ENCODE measurements at regions not wholly inside any gene's neighbourhood (a gene's known extent, or its start where the extent isn't known, plus 50 kb on each side); places are given as distances from the start of the nearest gene placed in this dataset.

GRCh38 chr16:73549984-73550631, 502.2 kb upstream of the ZFHX3 start:
- H4K20me1 ChIP-seq (ENCODE audit: insufficient read depth, low read length), result no peaks in the 10 kb centered on the region
- H3K9me2 ChIP-seq (ENCODE audit: low read depth, low read length), result no peaks in the 10 kb centered on the region
- no peaks in the 10 kb centered on the region for H3K27me3 ChIP-seq (ENCODE audit: insufficient read depth, low read length)
- H3K36me3 ChIP-seq (ENCODE audit: insufficient read depth, low read length), result no peaks in the 10 kb centered on the region
- H3F3A ChIP-seq (ENCODE audit: insufficient read depth, low read length), result no peaks in the 10 kb centered on the region
- H3K4me1 ChIP-seq (ENCODE audit: insufficient read depth, low read length, severe bottlenecking), result no peaks in the 10 kb centered on the region
- H3K9ac ChIP-seq (ENCODE audit: low read length), result no peak overlapping the region
- no peak overlapping the region for H3K4me2 ChIP-seq (ENCODE audit: low read length)
- no peak overlapping the region for H3K4me3 ChIP-seq (ENCODE audit: low read depth, low read length, poor library complexity, severe bottlenecking)
- no peak overlapping the region for H3K27ac ChIP-seq (ENCODE audit: low read depth, low read length, poor library complexity, severe bottlenecking)
- no peak for TF ChIP-seq CTCF (IDR thresholded peaks at IDR 0.05; ENCODE audit: low read length)
- TF ChIP-seq EZH2 (IDR thresholded peaks at IDR 0.05; ENCODE audit: borderline replicate concordance, low read length), result no peak
- H3K79me2 ChIP-seq (ENCODE audit: insufficient read depth, low read length), result no peaks in the 10 kb centered on the region
- no peak overlapping the region for H2AFZ ChIP-seq (ENCODE audit: low read length)
- H3K9me3 ChIP-seq (ENCODE audit: low read length), result no peaks in the 10 kb centered on the region

GRCh38 chr16:73547552-73548403, 499.9 kb upstream of the ZFHX3 start:
- no peaks in the 10 kb centered on the region for H3F3A ChIP-seq (ENCODE audit: insufficient read depth, low read length)
- TF ChIP-seq CTCF (IDR thresholded peaks at IDR 0.05; ENCODE audit: low read length) (no peak), EZH2 (IDR thresholded peaks at IDR 0.05; ENCODE audit: borderline replicate concordance, low read length) (no peak)
- no peak overlapping the region for H3K4me2 ChIP-seq (ENCODE audit: low read length)
- no peak overlapping the region for H2AFZ ChIP-seq (ENCODE audit: low read length)
- H3K27me3 ChIP-seq (ENCODE audit: insufficient read depth, low read length), result no peaks in the 10 kb centered on the region
- no peaks in the 10 kb centered on the region for H3K36me3 ChIP-seq (ENCODE audit: insufficient read depth, low read length)
- no peaks in the 10 kb centered on the region for H3K4me1 ChIP-seq (ENCODE audit: insufficient read depth, low read length, severe bottlenecking)
- no peak overlapping the region for H3K27ac ChIP-seq (ENCODE audit: low read depth, low read length, poor library complexity, severe bottlenecking)
- no peaks in the 10 kb centered on the region for H3K9me2 ChIP-seq (ENCODE audit: low read depth, low read length)
- H3K4me3 ChIP-seq (ENCODE audit: low read depth, low read length, poor library complexity, severe bottlenecking), result no peak overlapping the region
- no peak overlapping the region for H3K9ac ChIP-seq (ENCODE audit: low read length)
- no peaks in the 10 kb centered on the region for H4K20me1 ChIP-seq (ENCODE audit: insufficient read depth, low read length)
- H3K79me2 ChIP-seq (ENCODE audit: insufficient read depth, low read length), result no peaks in the 10 kb centered on the region
- H3K9me3 ChIP-seq (ENCODE audit: low read length), result no peaks in the 10 kb centered on the region

GRCh38 chr16:73546341-73546845, 498.5 kb upstream of the ZFHX3 start:
- H3K79me2 ChIP-seq (ENCODE audit: insufficient read depth, low read length), result no peaks in the 10 kb centered on the region
- H3F3A ChIP-seq (ENCODE audit: insufficient read depth, low read length), result no peaks in the 10 kb centered on the region
- no peaks in the 10 kb centered on the region for H3K4me1 ChIP-seq (ENCODE audit: insufficient read depth, low read length, severe bottlenecking)
- H3K4me2 ChIP-seq (ENCODE audit: low read length), result no peak overlapping the region
- H3K9me2 ChIP-seq (ENCODE audit: low read depth, low read length), result no peaks in the 10 kb centered on the region
- H2AFZ ChIP-seq (ENCODE audit: low read length), result no peak overlapping the region
- no peaks in the 10 kb centered on the region for H3K27me3 ChIP-seq (ENCODE audit: insufficient read depth, low read length)
- TF ChIP-seq EZH2 (IDR thresholded peaks at IDR 0.05; ENCODE audit: borderline replicate concordance, low read length) (no peak), CTCF (IDR thresholded peaks at IDR 0.05; ENCODE audit: low read length) (no peak)
- no peak overlapping the region for H3K27ac ChIP-seq (ENCODE audit: low read depth, low read length, poor library complexity, severe bottlenecking)
- H3K9me3 ChIP-seq (ENCODE audit: low read length), result no peaks in the 10 kb centered on the region
- no peaks in the 10 kb centered on the region for H3K36me3 ChIP-seq (ENCODE audit: insufficient read depth, low read length)
- no peak overlapping the region for H3K9ac ChIP-seq (ENCODE audit: low read length)
- no peaks in the 10 kb centered on the region for H4K20me1 ChIP-seq (ENCODE audit: insufficient read depth, low read length)
- no peak overlapping the region for H3K4me3 ChIP-seq (ENCODE audit: low read depth, low read length, poor library complexity, severe bottlenecking)
